ENCODE measurements at regions not wholly inside any gene's neighbourhood (a gene's known extent, or its start where the extent isn't known, plus 50 kb on each side); places are given as distances from the start of the nearest gene placed in this dataset.

DNA sequence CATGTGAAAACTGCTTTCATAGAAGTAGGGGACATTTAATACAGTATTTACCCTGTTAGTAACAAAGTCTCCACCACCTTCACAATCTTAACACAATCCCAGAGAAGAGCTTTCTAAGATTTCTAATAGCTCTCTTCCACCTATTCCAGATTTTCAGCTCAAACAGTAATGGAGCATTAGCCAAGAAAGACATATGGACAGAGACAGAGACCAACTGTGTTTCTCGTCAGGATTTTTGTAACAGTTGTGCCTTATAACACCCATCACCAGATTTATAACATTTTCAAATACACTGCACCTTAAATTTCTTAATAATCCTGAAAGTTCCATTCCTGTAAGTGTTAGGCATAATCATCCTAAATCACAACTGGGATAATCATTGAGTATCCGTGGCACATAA is 321.2 kb upstream of the TMTC1 start:
- Histone ChIP-seq H2AFZ (ENCODE audit: low read length, unreplicated experiment) (no peak overlapping the region), H3K4me3 (ENCODE audit: low read depth, low read length) (no peak overlapping the region), H3K4me1 (ENCODE audit: control insufficient read depth, insufficient read depth, low read length, unreplicated experiment) (no peaks in the 10 kb centered on the region), H3K79me2 (ENCODE audit: control insufficient read depth, insufficient read depth, low read length, unreplicated experiment) (no peaks in the 10 kb centered on the region), H3K36me3 (ENCODE audit: insufficient read depth, low read length) (no peaks in the 10 kb centered on the region; the same call in 1 of the 2 replicates), H3K27ac (ENCODE audit: low read depth, low read length) (no peak overlapping the region), H3K27me3 (ENCODE audit: insufficient read depth, low read length) (no peaks in the 10 kb centered on the region)

DNA sequence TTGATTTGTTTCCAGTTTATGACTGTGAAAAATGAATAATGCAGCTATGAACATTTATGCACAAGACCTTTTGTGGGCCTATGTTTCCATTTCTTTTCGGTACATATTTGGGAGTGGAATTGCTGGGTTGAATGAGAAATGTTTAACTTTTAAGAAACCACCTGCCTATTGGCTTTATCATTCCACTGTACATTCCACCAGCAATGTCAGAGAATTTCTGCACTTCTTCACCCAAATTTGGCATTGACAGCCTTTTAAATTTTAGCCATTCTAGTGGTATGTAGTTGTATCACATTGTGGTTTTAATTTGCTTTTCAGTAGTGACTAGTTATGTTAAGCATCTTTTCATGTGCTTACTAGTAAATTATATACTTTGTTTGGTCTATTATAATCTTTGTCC is 317.0 kb upstream of the TMTC1 start:
- no peaks in the 10 kb centered on the region for H3K4me1 ChIP-seq (ENCODE audit: control insufficient read depth, insufficient read depth, low read length, unreplicated experiment)
- H3K27me3 ChIP-seq (ENCODE audit: insufficient read depth, low read length): no peaks in the 10 kb centered on the region
- H3K79me2 ChIP-seq (ENCODE audit: control insufficient read depth, insufficient read depth, low read length, unreplicated experiment): no peaks in the 10 kb centered on the region
- H2AFZ ChIP-seq (ENCODE audit: low read length, unreplicated experiment): no peak overlapping the region
- no peaks in the 10 kb centered on the region; the same call in 1 of the 2 replicates for H3K36me3 ChIP-seq (ENCODE audit: insufficient read depth, low read length)
- no peak overlapping the region for H3K27ac ChIP-seq (ENCODE audit: low read depth, low read length)
- no peak overlapping the region for H3K4me3 ChIP-seq (ENCODE audit: low read depth, low read length)

DNA sequence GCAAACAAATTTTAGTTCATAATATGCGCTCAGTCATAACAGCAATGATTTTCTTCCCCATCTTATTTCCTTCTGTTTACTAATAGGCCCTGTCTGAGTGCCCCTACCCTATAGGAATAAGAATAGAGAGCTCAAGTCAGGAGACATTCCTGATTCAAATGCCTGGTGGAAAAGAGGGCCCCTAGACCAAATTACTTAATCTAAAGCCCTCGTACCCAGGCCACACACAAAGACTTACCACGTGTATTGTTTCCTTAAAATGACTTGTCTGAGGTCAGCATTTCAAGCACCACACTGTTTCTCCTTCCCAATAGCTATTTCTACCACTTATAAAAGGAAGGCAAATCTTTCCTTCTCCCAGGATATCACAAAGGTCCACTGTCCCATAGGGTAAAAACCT is 314.9 kb upstream of the TMTC1 start:
- Histone ChIP-seq H3K36me3 (ENCODE audit: insufficient read depth, low read length) (no peaks in the 10 kb centered on the region; the same call in 1 of the 2 replicates), H3K4me1 (ENCODE audit: control insufficient read depth, insufficient read depth, low read length, unreplicated experiment) (no peaks in the 10 kb centered on the region), H3K27me3 (ENCODE audit: insufficient read depth, low read length) (no peaks in the 10 kb centered on the region), H3K79me2 (ENCODE audit: control insufficient read depth, insufficient read depth, low read length, unreplicated experiment) (no peaks in the 10 kb centered on the region), H3K27ac (ENCODE audit: low read depth, low read length) (no peak overlapping the region), H3K4me3 (ENCODE audit: low read depth, low read length) (no peak overlapping the region), H2AFZ (ENCODE audit: low read length, unreplicated experiment) (no peak overlapping the region)

DNA sequence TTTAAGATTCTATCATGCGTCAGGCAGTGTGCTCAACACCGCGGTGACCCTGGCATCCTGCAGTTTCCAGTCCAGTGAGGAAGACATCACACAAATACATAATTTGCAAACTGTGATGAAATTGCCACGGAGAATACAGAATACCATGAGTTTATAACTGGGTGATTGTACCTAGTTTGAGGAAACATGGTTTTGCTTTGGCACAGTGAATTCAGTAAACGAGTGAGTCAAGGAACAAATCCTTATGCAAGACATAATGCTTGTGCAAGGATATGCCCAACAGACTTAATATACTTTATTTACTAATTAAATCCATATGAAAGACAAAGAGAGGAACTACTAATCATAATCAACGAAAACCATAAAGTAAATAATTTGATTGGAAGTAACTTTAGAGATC is 311.8 kb upstream of the TMTC1 start:
- Histone ChIP-seq H3K27me3 (ENCODE audit: insufficient read depth, low read length) (no peaks in the 10 kb centered on the region), H3K36me3 (ENCODE audit: insufficient read depth, low read length) (no peaks in the 10 kb centered on the region), H3K27ac (ENCODE audit: low read depth, low read length) (no peak overlapping the region), H3K4me3 (ENCODE audit: low read depth, low read length) (no peak overlapping the region), H3K4me1 (ENCODE audit: control insufficient read depth, insufficient read depth, low read length, unreplicated experiment) (no peaks in the 10 kb centered on the region), H3K79me2 (ENCODE audit: control insufficient read depth, insufficient read depth, low read length, unreplicated experiment) (no peaks in the 10 kb centered on the region), H2AFZ (ENCODE audit: low read length, unreplicated experiment) (no peak overlapping the region)

DNA sequence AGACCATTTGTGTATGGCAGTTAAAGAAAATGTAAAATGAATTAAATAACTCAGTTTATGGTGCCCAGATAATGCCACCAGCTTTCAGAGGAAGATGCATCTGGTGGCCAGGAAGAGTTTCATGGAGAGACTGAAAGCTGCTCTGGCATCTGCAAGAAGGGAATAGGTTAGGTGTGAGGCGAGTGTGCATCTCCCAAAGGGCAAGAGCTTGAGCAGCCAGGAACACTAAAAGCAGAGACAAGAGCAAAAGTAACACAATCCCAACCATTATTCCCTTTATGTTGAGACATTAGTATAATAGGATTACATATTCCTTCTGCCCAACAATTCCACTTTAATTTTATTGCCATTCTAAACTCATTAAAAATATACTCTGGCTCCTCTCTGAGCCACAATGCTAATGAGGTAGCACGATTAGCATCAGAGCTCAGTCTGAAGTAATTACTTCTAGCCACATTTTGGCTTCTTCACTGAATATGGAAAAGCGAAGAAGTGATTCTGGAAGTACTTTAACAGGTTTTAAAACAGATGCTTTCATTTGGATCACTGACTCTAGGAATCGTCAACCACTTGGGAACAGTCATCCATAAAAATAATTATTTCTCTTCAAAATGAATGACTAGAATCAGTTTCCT is 309.4 kb upstream of the TMTC1 start:
- no peak overlapping the region for H2AFZ ChIP-seq (ENCODE audit: low read length, unreplicated experiment)
- peaks cover 8% of the 10 kb centered on the region for H3K4me1 ChIP-seq (ENCODE audit: control insufficient read depth, insufficient read depth, low read length, unreplicated experiment)
- H3K36me3 ChIP-seq (ENCODE audit: insufficient read depth, low read length): no peaks in the 10 kb centered on the region
- H3K27me3 ChIP-seq (ENCODE audit: insufficient read depth, low read length): no peaks in the 10 kb centered on the region
- H3K79me2 ChIP-seq (ENCODE audit: control insufficient read depth, insufficient read depth, low read length, unreplicated experiment): no peaks in the 10 kb centered on the region
- H3K4me3 ChIP-seq (ENCODE audit: low read depth, low read length): no peak overlapping the region
- no peak overlapping the region for H3K27ac ChIP-seq (ENCODE audit: low read depth, low read length)

DNA sequence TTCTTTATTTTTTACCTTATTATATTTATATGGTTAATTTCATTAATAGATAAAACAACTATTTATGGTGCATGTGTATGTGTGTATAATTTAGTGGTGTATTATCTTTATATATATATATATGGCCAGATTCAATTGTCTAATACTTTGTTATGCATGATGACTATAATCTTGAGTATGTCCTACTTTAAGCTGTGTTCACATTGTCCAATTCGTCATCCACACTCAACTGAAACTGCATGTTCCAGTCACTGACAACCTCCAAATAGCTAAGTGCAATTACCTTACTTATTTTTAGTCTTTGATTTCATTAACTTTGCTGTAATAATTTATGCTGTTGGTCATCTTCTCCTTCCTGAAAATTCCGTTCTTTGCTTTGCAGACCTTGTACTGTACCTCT is 306.5 kb upstream of the TMTC1 start:
- Histone ChIP-seq H3K79me2 (ENCODE audit: control insufficient read depth, insufficient read depth, low read length, unreplicated experiment) (no peaks in the 10 kb centered on the region), H3K4me3 (ENCODE audit: low read depth, low read length) (no peak overlapping the region), H3K36me3 (ENCODE audit: insufficient read depth, low read length) (no peaks in the 10 kb centered on the region), H2AFZ (ENCODE audit: low read length, unreplicated experiment) (no peak overlapping the region), H3K4me1 (ENCODE audit: control insufficient read depth, insufficient read depth, low read length, unreplicated experiment) (peaks cover 17% of the 10 kb centered on the region), H3K27ac (ENCODE audit: low read depth, low read length) (no peak overlapping the region), H3K27me3 (ENCODE audit: insufficient read depth, low read length) (no peaks in the 10 kb centered on the region)

DNA sequence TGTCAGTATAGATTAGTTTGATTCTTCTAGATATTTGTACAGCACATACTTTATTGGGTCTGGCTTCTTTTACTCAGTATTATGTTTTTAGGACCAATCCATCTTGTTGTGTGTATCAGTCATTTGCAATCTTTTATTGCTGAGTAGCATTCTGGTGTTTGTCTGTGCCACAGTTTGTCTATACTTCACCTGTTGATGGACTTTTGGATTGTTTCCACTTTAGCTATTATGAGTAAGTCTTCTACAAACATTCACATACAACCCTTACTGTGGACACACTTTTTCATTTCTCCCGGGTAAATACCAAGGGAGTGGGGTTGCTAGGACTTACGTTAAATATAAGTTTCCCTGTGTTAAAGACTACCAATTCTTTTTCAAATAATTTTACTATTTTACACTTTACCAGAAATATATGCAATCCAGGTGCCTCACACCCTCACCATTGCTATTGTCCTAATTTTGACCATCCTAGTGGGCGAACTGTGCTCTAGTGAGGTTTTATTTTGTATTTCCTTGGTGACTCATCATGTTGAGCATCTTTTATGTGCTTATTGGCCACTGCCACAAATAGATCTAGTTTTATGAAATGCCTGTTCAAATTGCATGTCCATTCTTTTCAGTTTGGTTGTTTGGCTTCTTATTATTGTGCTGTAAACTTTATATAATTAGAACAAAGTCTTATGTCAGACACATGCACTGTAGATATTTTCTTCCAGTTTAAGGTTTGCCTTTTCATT is 304.7 kb upstream of the TMTC1 start:
- Histone ChIP-seq H3K36me3 (ENCODE audit: insufficient read depth, low read length) (no peaks in the 10 kb centered on the region), H3K27ac (ENCODE audit: low read depth, low read length) (no peak overlapping the region), H3K4me1 (ENCODE audit: control insufficient read depth, insufficient read depth, low read length, unreplicated experiment) (peaks cover 17% of the 10 kb centered on the region), H3K79me2 (ENCODE audit: control insufficient read depth, insufficient read depth, low read length, unreplicated experiment) (no peaks in the 10 kb centered on the region), H3K27me3 (ENCODE audit: insufficient read depth, low read length) (no peaks in the 10 kb centered on the region), H2AFZ (ENCODE audit: low read length, unreplicated experiment) (no peak overlapping the region), H3K4me3 (ENCODE audit: low read depth, low read length) (no peak overlapping the region)

DNA sequence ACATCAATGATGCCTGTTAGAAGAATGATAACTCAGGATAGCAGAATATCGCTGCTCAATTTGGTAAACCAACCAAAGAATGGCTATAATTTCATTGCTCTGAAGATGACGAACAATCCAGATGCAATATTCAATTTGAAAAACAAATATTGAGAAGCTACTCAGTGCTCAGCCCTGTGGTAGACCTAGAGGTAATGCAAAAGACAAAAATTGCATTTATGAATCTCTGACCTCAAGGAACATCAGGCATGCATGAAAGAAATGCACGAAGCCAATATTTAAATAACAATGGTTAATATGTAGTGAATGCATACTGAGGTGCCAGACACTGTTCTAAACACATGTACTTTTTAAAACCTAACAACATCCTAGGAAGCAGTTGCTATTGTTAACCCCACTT is 298.6 kb upstream of the TMTC1 start:
- Histone ChIP-seq H2AFZ (ENCODE audit: low read length, unreplicated experiment) (no peak overlapping the region), H3K27me3 (ENCODE audit: insufficient read depth, low read length) (no peaks in the 10 kb centered on the region), H3K4me3 (ENCODE audit: low read depth, low read length) (no peak overlapping the region), H3K4me1 (ENCODE audit: control insufficient read depth, insufficient read depth, low read length, unreplicated experiment) (peaks cover 8% of the 10 kb centered on the region), H3K36me3 (ENCODE audit: insufficient read depth, low read length) (no peaks in the 10 kb centered on the region), H3K79me2 (ENCODE audit: control insufficient read depth, insufficient read depth, low read length, unreplicated experiment) (no peaks in the 10 kb centered on the region), H3K27ac (ENCODE audit: low read depth, low read length) (no peak overlapping the region)

DNA sequence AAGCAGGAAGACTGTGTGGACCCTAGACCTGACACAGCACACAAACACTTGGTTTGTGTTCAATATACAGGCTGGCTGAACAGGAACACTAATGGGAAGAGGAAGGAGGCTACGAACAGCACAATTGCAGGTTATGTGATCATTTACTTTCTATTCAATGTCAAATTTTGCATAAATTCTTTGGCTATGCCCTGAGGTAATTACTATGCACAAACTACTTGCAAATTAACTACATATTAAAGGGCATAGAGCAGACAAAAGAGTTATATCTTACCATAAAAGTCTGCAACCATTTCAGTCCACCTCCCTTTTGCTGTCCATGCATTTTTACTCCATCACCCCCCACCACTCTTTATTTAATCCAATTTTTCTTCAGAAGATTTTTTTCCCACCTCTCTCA is 291.2 kb upstream of the TMTC1 start:
- Histone ChIP-seq H2AFZ (ENCODE audit: low read length, unreplicated experiment) (no peak overlapping the region), H3K36me3 (ENCODE audit: insufficient read depth, low read length) (no peaks in the 10 kb centered on the region), H3K27ac (ENCODE audit: low read depth, low read length) (no peak overlapping the region), H3K4me1 (ENCODE audit: control insufficient read depth, insufficient read depth, low read length, unreplicated experiment) (no peaks in the 10 kb centered on the region), H3K4me3 (ENCODE audit: low read depth, low read length) (no peak overlapping the region), H3K79me2 (ENCODE audit: control insufficient read depth, insufficient read depth, low read length, unreplicated experiment) (no peaks in the 10 kb centered on the region), H3K27me3 (ENCODE audit: insufficient read depth, low read length) (no peaks in the 10 kb centered on the region)

DNA sequence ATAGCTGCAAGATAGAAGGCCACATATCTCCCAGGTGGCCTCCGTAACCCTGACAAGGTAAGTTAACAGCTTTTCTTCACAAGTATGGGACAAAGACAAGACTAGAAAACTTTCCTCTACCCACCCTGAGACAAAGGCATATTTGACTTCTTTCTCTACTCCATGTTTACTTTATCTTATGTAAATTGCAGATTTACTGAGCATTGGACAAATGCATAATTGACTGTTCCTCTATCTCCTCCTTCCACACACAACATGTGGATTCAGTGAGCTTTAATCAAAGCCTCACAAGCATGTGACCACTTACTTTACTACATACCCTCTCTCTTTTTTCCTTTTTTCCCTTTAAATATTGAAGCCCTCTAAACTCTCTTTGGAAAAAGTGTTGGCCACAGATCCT is 289.1 kb upstream of the TMTC1 start:
- H3K4me1 ChIP-seq (ENCODE audit: control insufficient read depth, insufficient read depth, low read length, unreplicated experiment): no peaks in the 10 kb centered on the region
- no peak overlapping the region for H2AFZ ChIP-seq (ENCODE audit: low read length, unreplicated experiment)

DNA sequence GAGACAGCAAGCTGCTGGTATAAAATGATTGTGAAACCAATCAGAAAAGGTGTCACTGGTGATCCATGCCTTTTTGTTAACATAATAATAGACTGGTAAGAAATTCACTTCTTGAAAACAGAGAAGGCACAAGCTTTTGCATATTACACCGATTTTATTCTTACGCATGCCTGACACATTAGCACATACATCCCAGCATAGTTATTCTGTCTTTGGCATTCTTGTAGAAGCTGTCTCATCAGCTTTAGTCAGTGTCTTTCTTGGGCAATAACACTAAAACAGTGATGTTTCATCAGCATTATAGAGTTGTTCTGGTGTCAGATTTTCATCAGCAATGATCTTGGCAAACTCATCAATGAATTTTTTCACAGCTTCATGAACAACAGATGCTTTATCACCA is 283.4 kb upstream of the TMTC1 start:
- H3K27me3 ChIP-seq (ENCODE audit: insufficient read depth, low read length): no peaks in the 10 kb centered on the region
- no peak overlapping the region for H2AFZ ChIP-seq (ENCODE audit: low read length, unreplicated experiment)
- H3K4me3 ChIP-seq (ENCODE audit: low read depth, low read length): no peak overlapping the region
- peaks cover 3% of the 10 kb centered on the region for H3K4me1 ChIP-seq (ENCODE audit: control insufficient read depth, insufficient read depth, low read length, unreplicated experiment)
- no peaks in the 10 kb centered on the region for H3K79me2 ChIP-seq (ENCODE audit: control insufficient read depth, insufficient read depth, low read length, unreplicated experiment)
- no peak overlapping the region for H3K27ac ChIP-seq (ENCODE audit: low read depth, low read length)
- no peaks in the 10 kb centered on the region for H3K36me3 ChIP-seq (ENCODE audit: insufficient read depth, low read length)

More for the DNA sequence above, 289.1 kb upstream of the TMTC1 start:
- Histone ChIP-seq H3K36me3 (ENCODE audit: insufficient read depth, low read length) (no peaks in the 10 kb centered on the region), H3K4me3 (ENCODE audit: low read depth, low read length) (no peak overlapping the region), H3K79me2 (ENCODE audit: control insufficient read depth, insufficient read depth, low read length, unreplicated experiment) (no peaks in the 10 kb centered on the region), H3K27me3 (ENCODE audit: insufficient read depth, low read length) (no peaks in the 10 kb centered on the region), H3K27ac (ENCODE audit: low read depth, low read length) (no peak overlapping the region)

Data from ACC112 (cell line).